ENCODE measurements at regions not wholly inside any gene's neighbourhood (a gene's known extent, or its start where the extent isn't known, plus 50 kb on each side); places are given as distances from the start of the nearest gene placed in this dataset.

- Histone ChIP-seq H3K9ac (ENCODE audit: insufficient read depth, low read length, poor library complexity, severe bottlenecking) (no peak overlapping the region), H4K20me1 (ENCODE audit: insufficient read depth, low read length) (no peaks in the 10 kb centered on the region), H3K27me3 (ENCODE audit: control insufficient read depth in 2 of 2, insufficient read depth in 2 of 2, low read length in 2 of 2) (no peaks in the 10 kb centered on the region), H3K27ac (ENCODE audit: low read depth in 1 of 2, low read length in 2 of 2) (no peak overlapping the region), H3K79me2 (ENCODE audit: insufficient read depth, low read length) (no peaks in the 10 kb centered on the region), H3K36me3 (replicated peaks in 1 of 2; ENCODE audit: control insufficient read depth in 1 of 2, insufficient read depth in 2 of 2, low read length in 2 of 2) (no peaks in the 10 kb centered on the region), H3K4me1 (ENCODE audit: control insufficient read depth in 1 of 2, insufficient read depth in 2 of 2, low read length in 2 of 2) (peaks cover 13 to 18% of the 10 kb centered on the region in 2 donors), H2AFZ (ENCODE audit: insufficient read depth, low read depth, low read length, poor library complexity, severe bottlenecking) (no peak overlapping the region), H3K4me2 (replicated peaks; ENCODE audit: extremely low read depth, low read length, poor library complexity, severe bottlenecking) (no peak overlapping the region), H3K4me3 (replicated peaks in 1 of 3; ENCODE audit: low read depth in 2 of 3, low read length in 3 of 3) (no peak overlapping the region), H3K9me3 (replicated peaks in 1 of 2; ENCODE audit: control insufficient read depth in 1 of 2, insufficient read depth in 1 of 2, low read length in 2 of 2) (no peaks in the 10 kb centered on the region)
- Mint-ChIP-seq H3K9me3 (peaks cover 0 to 1% (median 0%) of the 10 kb centered on the region in 7 donors), H3K27ac (no peak overlapping the region), H3K36me3 (no peaks in the 10 kb centered on the region), H3K27me3 (ENCODE audit: low read depth in 3 of 3) (no peaks in the 10 kb centered on the region), H3K4me1 (peaks cover 16% of the 10 kb centered on the region), H3K4me3 (no peak overlapping the region)
- 96% methylated on average over 4 of the region's 4 CpGs for WGBS (ENCODE audit: insufficient coverage)
- DNase-seq = no peak
- TF ChIP-seq CTCF (IDR thresholded peaks at IDR 0.05) = no peak
- intact Hi-C loops (cut with micrococcal nuclease) = no loop called here
These were observed 131.9 kb upstream of the KLF4 start for GRCh38 chr9:107621436-107621835.

DNA sequence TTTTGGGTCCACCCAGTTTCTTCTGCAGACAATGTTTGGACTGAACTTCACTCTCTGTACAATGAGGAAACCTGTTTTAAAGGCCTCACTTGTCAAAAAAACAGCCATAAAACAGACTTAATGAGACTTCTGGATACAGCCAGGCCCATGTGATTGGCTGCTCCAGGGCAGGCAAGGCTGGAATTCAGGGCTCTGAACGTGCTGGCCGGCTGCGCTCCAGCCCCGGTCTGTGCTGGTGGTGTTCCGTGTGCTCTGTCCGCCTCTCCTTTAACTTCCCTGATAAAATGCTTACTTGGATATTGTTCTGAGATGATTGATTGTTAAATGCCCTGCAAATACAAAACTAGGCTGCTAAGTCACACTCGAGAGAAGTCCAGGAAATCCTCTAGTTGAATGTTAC, 131.2 kb upstream of the KLF4 start:
- no peak for DNase-seq
- H3K27ac ChIP-seq (ENCODE audit: low read depth in 1 of 2, low read length in 2 of 2) = no peak overlapping the region
- H3K79me2 ChIP-seq (ENCODE audit: insufficient read depth, low read length) = no peaks in the 10 kb centered on the region
- H3K4me3 ChIP-seq (replicated peaks in 1 of 3; ENCODE audit: low read depth in 2 of 3, low read length in 3 of 3) = no peak overlapping the region
- Mint-ChIP-seq H3K4me3 (no peak overlapping the region), H3K4me1 (peaks cover 21% of the 10 kb centered on the region), H3K27me3 (ENCODE audit: low read depth in 3 of 3) (no peaks in the 10 kb centered on the region), H3K36me3 (no peaks in the 10 kb centered on the region), H3K9me3 (peaks cover 0 to 1% (median 0%) of the 10 kb centered on the region in 7 donors), H3K27ac (no peak overlapping the region)
- peaks cover 20 to 24% of the 10 kb centered on the region in 2 donors for H3K4me1 ChIP-seq (ENCODE audit: control insufficient read depth in 1 of 2, insufficient read depth in 2 of 2, low read length in 2 of 2)
- H3K27me3 ChIP-seq (ENCODE audit: control insufficient read depth in 2 of 2, insufficient read depth in 2 of 2, low read length in 2 of 2) = no peaks in the 10 kb centered on the region
- no peaks in the 10 kb centered on the region for H3K9me3 ChIP-seq (replicated peaks in 1 of 2; ENCODE audit: control insufficient read depth in 1 of 2, insufficient read depth in 1 of 2, low read length in 2 of 2)
- 78% methylated on average over 5 of the region's 7 CpGs for WGBS (ENCODE audit: insufficient coverage)
- H3K9ac ChIP-seq (ENCODE audit: insufficient read depth, low read length, poor library complexity, severe bottlenecking) = no peak overlapping the region
- no peak overlapping the region for H2AFZ ChIP-seq (ENCODE audit: insufficient read depth, low read depth, low read length, poor library complexity, severe bottlenecking)
- TF ChIP-seq CTCF (IDR thresholded peaks at IDR 0.05) = no peak
- no peaks in the 10 kb centered on the region for H4K20me1 ChIP-seq (ENCODE audit: insufficient read depth, low read length)
- intact Hi-C loops (cut with micrococcal nuclease) = no loop called here
- no peak overlapping the region for H3K4me2 ChIP-seq (replicated peaks; ENCODE audit: extremely low read depth, low read length, poor library complexity, severe bottlenecking)
- no peaks in the 10 kb centered on the region for H3K36me3 ChIP-seq (replicated peaks in 1 of 2; ENCODE audit: control insufficient read depth in 1 of 2, insufficient read depth in 2 of 2, low read length in 2 of 2)

All from CD14-positive monocyte (primary cell).